Right lung (tissue), 2 donors: ENCODE measurements at regions not wholly inside any gene's neighbourhood (a gene's known extent, or its start where the extent isn't known, plus 50 kb on each side); places are given as distances from the start of the nearest gene placed in this dataset.

Source experiments
- DNase-seq, 2 donors: peaks; one replicate each; pipeline ENCODE4 v3.0.0-alpha.2; 2013

DNA sequence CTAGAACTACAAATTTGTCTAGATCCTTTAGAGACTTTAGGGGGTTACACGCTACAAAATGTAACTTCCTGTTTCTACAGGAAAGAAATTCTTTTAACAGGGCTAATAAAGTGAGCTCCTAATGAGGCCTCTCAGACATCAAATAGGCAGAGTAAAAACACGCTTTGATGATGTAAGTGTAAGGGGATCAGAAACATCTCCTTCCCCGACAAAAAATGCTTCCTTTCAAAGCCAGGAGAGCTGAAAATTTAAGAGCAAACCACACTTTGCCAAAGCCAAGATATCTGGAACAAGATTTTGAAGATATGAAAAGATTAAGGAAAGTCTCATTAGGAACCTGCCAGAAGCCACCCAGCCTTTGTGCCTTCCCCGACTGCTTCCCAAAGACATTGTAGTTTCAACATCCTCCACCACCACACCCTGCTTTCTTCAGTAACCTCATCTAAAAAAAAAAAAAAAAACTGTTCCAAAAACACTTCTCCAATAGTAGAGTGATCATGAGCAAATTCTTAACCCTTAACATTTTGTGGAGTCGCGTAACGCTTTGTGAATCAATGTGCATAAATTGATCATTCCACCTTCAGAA lies 505.0 kb upstream of the THBS1 start:
- DNase-seq = no peak

GRCh38 chr15:39078026-39078425 lies 502.9 kb upstream of the THBS1 start:
- no peak for DNase-seq

- DNase-seq = no peak
Measured at GRCh38 chr15:39079296-39079847, 501.5 kb upstream of the THBS1 start.

- DNase-seq = no peak
Measured at GRCh38 chr15:39083213-39083612, 497.7 kb upstream of the THBS1 start.

DNA sequence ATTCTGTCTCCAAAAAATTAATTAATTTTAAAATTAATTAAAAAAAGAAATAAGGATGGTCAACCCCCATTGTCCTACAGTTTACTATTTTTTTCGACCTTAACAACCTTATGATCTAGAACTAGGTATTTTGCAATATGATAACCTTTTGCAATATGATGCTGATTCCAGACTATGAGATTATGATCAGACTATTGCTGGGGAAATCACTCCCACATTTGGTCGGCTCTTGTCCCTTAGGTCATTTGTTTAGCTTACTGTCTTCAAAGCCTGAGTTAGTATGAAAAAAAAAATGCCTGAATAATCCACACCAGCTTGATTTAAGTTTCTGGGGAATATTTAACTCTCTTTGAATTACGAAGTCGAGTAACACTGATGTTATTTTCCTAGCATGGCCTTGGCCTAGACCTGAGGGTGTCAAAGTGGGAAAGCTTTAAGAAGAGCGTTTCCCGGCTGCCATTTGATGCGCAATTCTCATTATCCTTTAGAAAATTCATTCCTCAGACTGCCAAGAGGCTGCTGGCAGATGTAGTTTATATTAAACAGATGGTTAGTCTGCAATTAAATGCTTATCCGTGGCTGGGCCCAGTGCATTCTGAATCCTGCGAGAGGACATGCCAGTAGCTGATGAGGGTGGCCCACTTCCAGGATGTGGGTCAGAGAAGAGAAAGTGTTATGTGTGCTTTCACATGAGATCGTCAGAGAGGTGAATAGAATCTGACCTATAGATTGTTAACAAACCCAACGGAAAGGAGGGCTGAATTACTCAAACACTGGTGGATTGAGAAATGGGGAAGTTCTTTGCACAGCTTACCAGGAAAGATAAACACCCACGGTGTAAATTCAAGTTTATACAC lies 496.0 kb upstream of the THBS1 start:
- peak; percentile 86 to 89 for DNase-seq

- DNase-seq = no peak
Measured at GRCh38 chr15:39086641-39087040, 494.2 kb upstream of the THBS1 start.

DNA sequence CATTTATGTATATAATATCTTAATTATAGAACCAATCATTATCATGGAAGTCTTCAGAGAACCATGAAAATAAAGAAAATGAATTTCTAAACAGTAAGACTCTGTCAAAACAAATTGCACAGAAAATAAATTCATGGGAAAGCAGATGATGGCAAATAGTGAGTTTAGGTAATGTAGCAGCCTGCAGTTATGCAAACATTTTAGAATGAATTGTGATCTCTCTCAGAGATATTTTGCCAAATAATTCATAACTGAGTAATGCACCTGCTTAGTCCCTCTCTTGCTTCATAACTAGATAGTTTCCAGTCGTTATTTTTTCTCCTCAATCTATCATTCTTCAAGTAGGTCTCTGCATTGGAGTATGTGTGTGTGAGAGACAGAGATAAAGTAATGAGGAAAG lies 492.7 kb upstream of the THBS1 start:
- no peak for DNase-seq

GRCh38 chr15:39092354-39092753 lies 488.5 kb upstream of the THBS1 start:
- no peak for DNase-seq

DNA sequence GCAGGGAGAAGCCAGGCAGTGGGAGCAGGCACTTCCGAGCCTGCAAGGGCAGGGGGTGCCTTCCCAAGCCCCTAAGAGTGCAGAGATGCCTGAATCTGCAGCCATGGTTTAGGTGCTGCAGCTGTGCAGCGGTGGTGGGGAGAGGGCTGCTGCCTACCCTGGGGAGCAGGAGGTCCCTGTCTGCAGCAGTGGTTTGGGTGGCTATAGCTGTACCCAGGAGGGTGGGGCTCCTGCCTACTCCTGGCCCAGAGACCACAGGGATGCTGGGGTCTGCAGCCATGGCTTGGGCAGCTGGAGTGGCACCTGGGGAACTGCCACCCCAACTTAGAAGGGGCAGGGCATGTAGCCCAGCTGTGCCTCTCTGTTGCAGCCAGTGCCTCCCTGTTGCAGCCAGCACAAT lies 488.1 kb upstream of the THBS1 start:
- no peak for DNase-seq

DNA sequence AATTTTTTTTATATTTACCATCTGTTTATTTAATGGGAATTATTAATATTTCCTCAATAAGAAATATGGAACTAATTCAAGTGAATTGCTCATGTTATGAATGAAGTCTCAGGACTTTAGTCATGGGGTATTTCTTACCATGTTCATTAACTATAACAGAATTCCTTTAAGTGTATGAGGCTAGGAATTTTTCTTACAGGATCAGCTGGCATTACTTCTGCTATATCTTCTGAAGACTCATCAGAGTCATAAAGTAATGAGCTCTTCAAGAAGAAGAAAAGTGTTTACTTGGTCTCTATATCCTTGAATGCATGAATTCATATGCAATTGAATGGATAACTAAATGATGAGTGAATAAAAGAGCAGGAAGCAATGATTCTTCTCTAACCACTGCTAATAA lies 486.8 kb upstream of the THBS1 start:
- DNase-seq = no peak

- DNase-seq = no peak
Measured at GRCh38 chr15:39095218-39095879, 485.5 kb upstream of the THBS1 start.

GRCh38 chr15:39096608-39097205 lies 484.2 kb upstream of the THBS1 start:
- no peak for DNase-seq

- no peak for DNase-seq
Measured at GRCh38 chr15:39099524-39099923, 481.4 kb upstream of the THBS1 start.

GRCh38 chr15:39100106-39100660 lies 480.7 kb upstream of the THBS1 start:
- no peak for DNase-seq

DNA sequence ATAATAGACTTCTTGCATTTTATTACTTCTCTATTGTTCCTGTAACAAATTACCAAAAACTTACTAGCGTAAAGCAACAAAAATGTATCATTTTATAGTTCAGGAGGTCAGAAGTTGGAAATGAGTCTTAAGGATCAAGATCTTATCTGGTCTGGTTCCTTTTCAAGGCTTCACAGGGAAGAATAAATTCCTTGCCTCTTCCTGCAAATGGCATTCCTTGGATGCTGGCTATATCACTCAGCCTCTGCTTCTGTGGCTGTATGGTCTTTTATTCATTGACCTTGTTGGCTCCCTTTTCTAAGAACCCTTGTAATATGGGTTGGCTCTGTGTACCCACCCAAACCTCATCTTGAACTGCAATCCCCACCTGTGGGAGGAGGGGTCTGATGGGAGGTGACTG lies 478.4 kb upstream of the THBS1 start:
- no peak for DNase-seq

GRCh38 chr15:39106950-39107349 lies 473.9 kb upstream of the THBS1 start:
- no peak for DNase-seq

- no peak for DNase-seq
Measured at GRCh38 chr15:39108021-39108420, 472.9 kb upstream of the THBS1 start.

DNA sequence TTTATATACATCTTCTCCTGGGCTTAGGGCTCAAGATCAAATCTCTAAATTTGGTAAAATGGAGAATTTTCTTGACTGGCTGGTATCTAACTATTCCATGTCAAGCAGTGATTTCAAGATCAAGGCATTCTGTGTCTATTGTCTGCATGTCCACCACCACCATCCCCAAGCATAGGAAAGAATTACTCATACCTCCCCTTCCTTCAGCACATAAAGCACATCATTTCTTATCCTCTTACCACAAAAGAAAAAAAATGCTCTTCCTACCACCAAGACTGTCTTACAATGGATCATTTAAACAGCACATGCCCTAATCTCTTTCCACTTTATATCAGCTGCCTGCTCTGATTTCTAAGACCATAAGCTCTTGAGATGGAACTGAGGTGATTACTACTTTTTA lies 470.5 kb upstream of the THBS1 start:
- DNase-seq = no peak

GRCh38 chr15:39110746-39111145 lies 470.1 kb upstream of the THBS1 start:
- DNase-seq = no peak

- no peak for DNase-seq
Measured at GRCh38 chr15:39113741-39114140, 467.1 kb upstream of the THBS1 start.

DNA sequence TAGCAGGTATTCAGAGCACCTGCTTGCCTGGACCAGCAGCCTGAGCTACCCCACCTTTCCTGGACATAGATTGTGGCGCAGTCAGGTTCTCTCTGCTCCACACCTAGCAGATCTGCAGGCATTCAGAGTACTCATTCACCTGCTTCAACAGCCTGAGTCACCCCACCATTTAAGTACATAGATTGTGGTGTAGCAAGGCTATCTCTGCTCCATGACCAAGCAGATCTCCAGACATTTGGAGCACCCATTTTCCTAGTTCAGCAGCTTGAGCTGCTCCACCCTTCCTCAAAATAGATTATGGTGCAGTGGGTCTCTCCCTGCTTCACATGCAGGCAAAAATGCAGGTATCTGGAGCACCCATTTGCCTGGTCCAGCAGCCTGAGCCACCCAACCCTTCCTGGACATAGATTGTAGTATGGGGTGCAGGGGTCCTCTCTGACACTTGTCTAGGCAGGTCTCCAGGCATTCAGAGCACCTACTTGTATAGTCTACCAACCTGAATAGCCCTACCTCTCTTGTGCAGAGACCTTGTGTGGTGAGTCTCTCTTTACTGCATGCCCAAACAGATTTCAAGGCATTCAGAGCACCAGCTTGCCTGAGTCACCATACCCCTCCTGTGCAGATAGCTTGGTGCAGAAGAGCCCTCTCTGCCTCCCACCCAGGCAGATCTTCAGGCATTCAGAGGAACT lies 466.0 kb upstream of the THBS1 start:
- DNase-seq = no peak
